ENCODE measurements at regions not wholly inside any gene's neighbourhood (a gene's known extent, or its start where the extent isn't known, plus 50 kb on each side); places are given as distances from the start of the nearest gene placed in this dataset.

- DNase-seq (ENCODE audit: low read depth in 2 of 2, low spot score in 1 of 2), result no peak
Observed at GRCh38 chr6:81694855-81695254, 57.6 kb downstream of the TENT5A start.

GRCh38 chr6:81694207-81694606, 58.3 kb downstream of the TENT5A start:
- no peak for DNase-seq (ENCODE audit: low read depth in 2 of 2, low spot score in 1 of 2)

- DNase-seq (ENCODE audit: low read depth in 2 of 2, low spot score in 1 of 2), result no peak
Observed at GRCh38 chr6:81693266-81693665, 59.2 kb downstream of the TENT5A start.

- DNase-seq (ENCODE audit: low read depth in 2 of 2, low spot score in 1 of 2), result no peak
Observed at GRCh38 chr6:81690073-81690472, 62.4 kb downstream of the TENT5A start.

- no peak for DNase-seq (ENCODE audit: low read depth in 2 of 2, low spot score in 1 of 2)
Observed at GRCh38 chr6:81689580-81689979, 62.9 kb downstream of the TENT5A start.

GRCh38 chr6:81683912-81684311, 68.6 kb downstream of the TENT5A start:
- DNase-seq (ENCODE audit: low read depth in 2 of 2, low spot score in 1 of 2), result no peak

- DNase-seq (ENCODE audit: low read depth in 2 of 2, low spot score in 1 of 2), result no peak
Observed at GRCh38 chr6:81682858-81683620, 69.4 kb downstream of the TENT5A start.

- DNase-seq (ENCODE audit: low read depth in 2 of 2, low spot score in 1 of 2), result no peak
Observed at GRCh38 chr6:81682235-81682795, 70.2 kb downstream of the TENT5A start.

- no peak for DNase-seq (ENCODE audit: low read depth in 2 of 2, low spot score in 1 of 2)
Observed at GRCh38 chr6:81669445-81669844, 83.0 kb downstream of the TENT5A start.

GRCh38 chr6:81668615-81669047, 83.8 kb downstream of the TENT5A start:
- DNase-seq (ENCODE audit: low read depth in 2 of 2, low spot score in 1 of 2), result no peak

GRCh38 chr6:81666481-81666880, 86.0 kb downstream of the TENT5A start:
- DNase-seq (ENCODE audit: low read depth in 2 of 2, low spot score in 1 of 2), result no peak

GRCh38 chr6:81656231-81656630, 96.2 kb downstream of the TENT5A start:
- DNase-seq (ENCODE audit: low read depth in 2 of 2, low spot score in 1 of 2), result no peak

GRCh38 chr6:81655696-81656095, 96.8 kb downstream of the TENT5A start:
- DNase-seq (ENCODE audit: low read depth in 2 of 2, low spot score in 1 of 2), result no peak

GRCh38 chr6:81648502-81648901, 104.0 kb downstream of the TENT5A start:
- no peak for DNase-seq (ENCODE audit: low read depth in 2 of 2, low spot score in 1 of 2)

GRCh38 chr6:81643156-81643555, 109.3 kb downstream of the TENT5A start:
- no peak for DNase-seq (ENCODE audit: low read depth in 2 of 2, low spot score in 1 of 2)

- no peak for DNase-seq (ENCODE audit: low read depth in 2 of 2, low spot score in 1 of 2)
Observed at GRCh38 chr6:81640891-81641290, 111.6 kb downstream of the TENT5A start.

- no peak for DNase-seq (ENCODE audit: low read depth in 2 of 2, low spot score in 1 of 2)
Observed at GRCh38 chr6:81640126-81640525, 112.4 kb downstream of the TENT5A start.

GRCh38 chr6:81638366-81638765, 114.1 kb downstream of the TENT5A start:
- no peak for DNase-seq (ENCODE audit: low read depth in 2 of 2, low spot score in 1 of 2)

GRCh38 chr6:81636930-81637568, 115.4 kb downstream of the TENT5A start:
- no peak for DNase-seq (ENCODE audit: low read depth in 2 of 2, low spot score in 1 of 2)

GRCh38 chr6:81634155-81634880, 118.2 kb downstream of the TENT5A start:
- no peak for DNase-seq (ENCODE audit: low read depth in 2 of 2, low spot score in 1 of 2)

- DNase-seq (ENCODE audit: low read depth in 2 of 2, low spot score in 1 of 2), result no peak
Observed at GRCh38 chr6:81633391-81633790, 119.1 kb downstream of the TENT5A start.

- no peak for DNase-seq (ENCODE audit: low read depth in 2 of 2, low spot score in 1 of 2)
Observed at GRCh38 chr6:81630719-81631118, 121.8 kb downstream of the TENT5A start.

Measured in stimulated activated CD8-positive, alpha-beta memory T cell treated with anti-CD3 and anti-CD28 coated beads, Interleukin-4, amount 100 ng/mL, for 1 hour (primary cell).